GM12878 (cell line): ENCODE measurements at regions not wholly inside any gene's neighbourhood (a gene's known extent, or its start where the extent isn't known, plus 50 kb on each side); places are given as distances from the start of the nearest gene placed in this dataset.

ENCODE experiments used
- ATAC-seq: fragments of 200-7000 bp; cut with Tn5 transposase; 3 replicates; pipeline ENCODE4 v1.9.1; 2020; ENCODE audit warnings: mild to moderate bottlenecking, moderate library complexity
- BruUV-seq: library from RNA; stranded (reverse); fragments of 400-500 nt; replicated peaks from 2 replicates; lab custom pipeline; 2021; lab: Mats Ljungman, UMichigan
- CTCF ChIA-PET: fragments of 300-600 bp; sonication (Branson Sonifier 250); formaldehyde crosslinking; extraction: SDS; loops from one replicate; lab custom pipeline; 2021; ENCODE audit warnings: inconsistent platforms; lab: Yijun Ruan, JAX
- POLR2A ChIA-PET: fragments of 350-600 bp; formaldehyde crosslinking; extraction: SDS; loops from one replicate; lab custom pipeline; 2021; ENCODE audit warnings: inconsistent platforms; lab: Charles Lee
- RAD21 ChIA-PET: fragments of 300-600 bp; sonication (Branson Sonifier 250); formaldehyde crosslinking; loops from one replicate; lab custom pipeline; 2023; ENCODE audit warnings: antibody characterized with exemption; ENCODE audit not compliant: unreplicated experiment; lab: Charles Lee
- SMC1A ChIA-PET: fragments of 300-600 bp; sonication (Branson Sonifier 250); formaldehyde crosslinking; loops from one replicate; lab custom pipeline; 2023; ENCODE audit not compliant: unreplicated experiment, uncharacterized antibody; lab: Charles Lee
- DNase-seq: peaks from one replicate; pipeline ENCODE4 v3.0.0-alpha.2; 2011; ENCODE audit warnings: low read depth, low spot score
- FAIRE-seq: peaks from 3 replicates; lab custom pipeline; 2011; peaks lifted over from hg19 to GRCh38; lab: Jason Lieb, UNC
- H2AFZ ChIP-seq: 2 replicates; pipeline ENCODE4 v1.6.0; 2011; ENCODE audit warnings: low read depth, low read length, control low read depth; ENCODE audit not compliant: control insufficient read depth
- H3K27ac ChIP-seq: 2 replicates; pipeline ENCODE4 v1.5.1; 2011; ENCODE audit warnings: control low read depth; ENCODE audit not compliant: control insufficient read depth, insufficient read depth
- H3K27me3 ChIP-seq, 2 experiments: replicated peaks in 1 of 2; 2 replicates each; pipeline versions ENCODE4 v1.6.0 to v1.6.1; 2011; ENCODE audit warnings: low read length in 1 of 2; ENCODE audit not compliant: control insufficient read depth in 2 of 2, insufficient read depth in 2 of 2
- H3K36me3 ChIP-seq, 2 experiments: 2 replicates each; pipeline ENCODE4 v1.5.1; 2011; ENCODE audit warnings: low read length in 1 of 2; ENCODE audit not compliant: control insufficient read depth in 2 of 2, insufficient read depth in 2 of 2
- H3K4me1 ChIP-seq: 2 replicates; pipeline ENCODE4 v1.6.1; 2011; ENCODE audit warnings: mild to moderate bottlenecking, low read length, moderate library complexity, mixed read lengths; ENCODE audit not compliant: control insufficient read depth, insufficient read depth
- H3K4me2 ChIP-seq: 2 replicates; pipeline ENCODE4 v1.6.0; 2011; ENCODE audit warnings: control low read depth; ENCODE audit not compliant: control insufficient read depth, insufficient read depth
- H3K4me3 ChIP-seq: fragments of 200-600 bp; sonication (generic); 2 replicates; pipeline ENCODE4 v1.5.1; 2016
- H3K79me2 ChIP-seq: 2 replicates; pipeline ENCODE4 v1.6.0; 2011; ENCODE audit warnings: low read length; ENCODE audit not compliant: control insufficient read depth, insufficient read depth
- H3K9ac ChIP-seq: 2 replicates; pipeline ENCODE4 v1.8.0; 2011; ENCODE audit warnings: low read length, control low read depth, mixed read lengths; ENCODE audit not compliant: control insufficient read depth, insufficient read depth
- H3K9me3 ChIP-seq: replicated peaks from 3 replicates; pipeline ENCODE4 v1.5.1; 2011; ENCODE audit warnings: mild to moderate bottlenecking, low read length; ENCODE audit not compliant: control insufficient read depth, insufficient read depth
- H4K20me1 ChIP-seq: 2 replicates; pipeline ENCODE4 v1.6.0; 2011; ENCODE audit not compliant: control insufficient read depth, insufficient read depth
- NFYB ChIP-seq: IDR thresholded peaks from 2 replicates; pipeline ENCODE4 v1.6.1; 2011; ENCODE audit warnings: low read depth, mild to moderate bottlenecking, low read length, improper control_type of control experiment, moderate library complexity; ENCODE audit not compliant: insufficient read depth
- WGBS: methylation state at CpG from one replicate; pipeline ENCODE4 v1.1.6; 2016; ENCODE audit warnings: low lambda C conversion rate; ENCODE audit not compliant: insufficient replicate concordance, insufficient coverage; ENCODE audit errors: missing lambda C conversion rate; 5-methylcytosine and 5-hydroxymethylcytosine counted together
- in situ Hi-C: fragments of 300-500 bp; cut with MboI; formaldehyde crosslinking; loops from 9 replicates; pipeline ENCODE4 v1.14.3; 2018; ENCODE audit warnings: mixed read lengths
- intact Hi-C: fragments of 100-400 bp; cut with micrococcal nuclease; formaldehyde crosslinking; loops from one replicate; pipeline ENCODE4 v1.14.2; 2022; ENCODE audit not compliant: unreplicated experiment
- TF ChIP-seq, protein P1 (sequence below): fragments of 450-650 bp; IDR thresholded peaks from 2 replicates; pipeline ENCODE4 v1.6.1; 2017; ENCODE audit warnings: mild to moderate bottlenecking, moderate library complexity

DNA sequence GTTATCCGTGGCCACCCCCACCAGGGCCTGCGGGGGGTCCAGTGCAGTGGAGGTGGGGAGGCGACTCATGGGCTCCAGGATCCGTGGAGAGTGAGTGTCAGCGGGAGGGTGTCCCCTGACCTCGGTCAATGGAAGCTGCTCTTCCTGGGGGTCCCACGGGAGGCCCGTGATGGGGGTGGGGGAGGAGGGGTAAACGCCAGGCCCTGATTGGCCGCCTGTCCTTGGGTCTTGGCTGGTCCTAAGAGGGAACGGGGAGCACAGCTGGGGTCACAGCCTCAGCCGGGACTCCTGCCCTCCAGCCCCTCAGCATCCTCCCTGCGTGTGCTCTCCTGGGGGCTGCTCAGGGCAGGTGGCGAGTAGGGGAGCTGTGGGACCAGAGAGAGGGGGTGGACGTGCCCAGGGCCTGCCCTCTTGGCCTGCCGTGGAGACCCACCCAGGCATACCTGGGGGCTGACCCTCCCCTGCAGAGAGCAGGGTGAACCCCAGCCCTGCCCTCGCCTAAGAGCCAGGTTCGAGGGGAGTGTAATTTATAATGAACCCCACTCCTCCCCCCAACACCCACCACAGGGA, 184.6 kb downstream of the GOLGA6L6 start:
- Histone ChIP-seq H3K4me1 (no peaks in the 10 kb centered on the region; the same call in 1 of the 2 replicates), H3K27ac (no peak overlapping the region), H3K4me2 (no peak overlapping the region), H4K20me1 (no peaks in the 10 kb centered on the region), H3K9ac (no peak overlapping the region), H3K79me2 (no peaks in the 10 kb centered on the region), H3K4me3 (no peak overlapping the region), H3K27me3 (no peaks in the 10 kb centered on the region; a peak in 1 of 4 replicates), H3K36me3 (no peaks in the 10 kb centered on the region), H3K9me3 (no peaks in the 10 kb centered on the region; the same call in 2 of the 3 replicates), H2AFZ (no peak overlapping the region)
- TF ChIP-seq NFYB, result 0 out of 2 replicates have a peak, but pooled peaks have one; percentile 33
- TF ChIP-seq, protein P1, sequence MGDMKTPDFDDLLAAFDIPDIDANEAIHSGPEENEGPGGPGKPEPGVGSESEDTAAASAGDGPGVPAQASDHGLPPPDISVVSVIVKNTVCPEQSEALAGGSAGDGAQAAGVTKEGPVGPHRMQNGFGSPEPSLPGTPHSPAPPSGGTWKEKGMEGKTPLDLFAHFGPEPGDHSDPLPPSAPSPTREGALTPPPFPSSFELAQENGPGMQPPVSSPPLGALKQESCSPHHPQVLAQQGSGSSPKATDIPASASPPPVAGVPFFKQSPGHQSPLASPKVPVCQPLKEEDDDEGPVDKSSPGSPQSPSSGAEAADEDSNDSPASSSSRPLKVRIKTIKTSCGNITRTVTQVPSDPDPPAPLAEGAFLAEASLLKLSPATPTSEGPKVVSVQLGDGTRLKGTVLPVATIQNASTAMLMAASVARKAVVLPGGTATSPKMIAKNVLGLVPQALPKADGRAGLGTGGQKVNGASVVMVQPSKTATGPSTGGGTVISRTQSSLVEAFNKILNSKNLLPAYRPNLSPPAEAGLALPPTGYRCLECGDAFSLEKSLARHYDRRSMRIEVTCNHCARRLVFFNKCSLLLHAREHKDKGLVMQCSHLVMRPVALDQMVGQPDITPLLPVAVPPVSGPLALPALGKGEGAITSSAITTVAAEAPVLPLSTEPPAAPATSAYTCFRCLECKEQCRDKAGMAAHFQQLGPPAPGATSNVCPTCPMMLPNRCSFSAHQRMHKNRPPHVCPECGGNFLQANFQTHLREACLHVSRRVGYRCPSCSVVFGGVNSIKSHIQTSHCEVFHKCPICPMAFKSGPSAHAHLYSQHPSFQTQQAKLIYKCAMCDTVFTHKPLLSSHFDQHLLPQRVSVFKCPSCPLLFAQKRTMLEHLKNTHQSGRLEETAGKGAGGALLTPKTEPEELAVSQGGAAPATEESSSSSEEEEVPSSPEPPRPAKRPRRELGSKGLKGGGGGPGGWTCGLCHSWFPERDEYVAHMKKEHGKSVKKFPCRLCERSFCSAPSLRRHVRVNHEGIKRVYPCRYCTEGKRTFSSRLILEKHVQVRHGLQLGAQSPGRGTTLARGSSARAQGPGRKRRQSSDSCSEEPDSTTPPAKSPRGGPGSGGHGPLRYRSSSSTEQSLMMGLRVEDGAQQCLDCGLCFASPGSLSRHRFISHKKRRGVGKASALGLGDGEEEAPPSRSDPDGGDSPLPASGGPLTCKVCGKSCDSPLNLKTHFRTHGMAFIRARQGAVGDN, result no peak
- ChIA-PET POLR2A (no interaction called here), RAD21 (interaction anchor here (1.0 to 1.3 kb wide), 4 partner anchors 1865 to 1869 kb away, joined by 3 to 12 read pairs (median 4); no protein-coding TSS in a partner anchor), SMC1A (interaction anchor here (1.3 to 2.7 kb wide), 2 partner anchors 1865 to 1868 kb away, joined by 7 to 10 read pairs; no protein-coding TSS in a partner anchor), CTCF (interaction anchor here (3.9 kb wide), 1 partner anchor 1867 kb away, joined by 35 read pairs; no protein-coding TSS in a partner anchor)
- peak; percentile 10; the same call in 2 of the 3 replicates for ATAC-seq
- DNase-seq, result no peak
- in situ Hi-C loops (no loop called here), intact Hi-C loops (no loop called here)
- WGBS, result 35% methylated on average over 16 of the region's 18 CpGs
- no peak for FAIRE-seq
- no TSS peak for BruUV-seq
